Ovary (tissue), 7 donors: ENCODE measurements at regions not wholly inside any gene's neighbourhood (a gene's known extent, or its start where the extent isn't known, plus 50 kb on each side); places are given as distances from the start of the nearest gene placed in this dataset.

Experiments used
- DNase-seq, 5 donors: peaks; one replicate each; pipeline ENCODE4 v3.0.0-alpha.2; 2019 to 2020
- H3K27ac ChIP-seq, 2 donors: fragments of 200-600 bp; one replicate each; pipeline versions ENCODE4 v1.5.1 to v1.8.0; 2019 to 2022
- H3K27me3 ChIP-seq: fragments of 200-600 bp; one replicate; pipeline ENCODE4 v1.8.0; 2022
- H3K36me3 ChIP-seq: fragments of 200-600 bp; sonication (generic); one replicate; pipeline ENCODE4 v1.5.1; 2019
- H3K4me1 ChIP-seq: one replicate; pipeline ENCODE4 v1.8.1; 2013; ENCODE audit warnings: mild to moderate bottlenecking, moderate library complexity; ENCODE audit not compliant: insufficient read depth
- H3K4me3 ChIP-seq: fragments of 200-600 bp; sonication (generic); one replicate; pipeline ENCODE4 v1.5.1; 2017
- H3K9me3 ChIP-seq, 2 donors: fragments of 200-600 bp in 1 of 2; sonication (generic) in 1 of 2; one replicate each; pipeline versions ENCODE4 v1.5.1 to v1.8.1; 2013 to 2019; ENCODE audit warnings: mild to moderate bottlenecking in 1 of 2, moderate library complexity in 1 of 2
- CTCF ChIP-seq, 3 donors: fragments of 450-650 bp in 2 of 3; fragments of 200-600 bp in 1 of 3; IDR thresholded peaks; one replicate each; pipeline versions ENCODE4 v1.5.1 to v1.8.0; 2016 to 2022; ENCODE audit warnings: antibody characterized with exemption in 3 of 3, mild to moderate bottlenecking in 1 of 3
- EP300 ChIP-seq: sonication (generic); formaldehyde crosslinking; IDR thresholded peaks from one replicate; pipeline ENCODE4 v1.6.1; 2017; ENCODE audit warnings: antibody characterized with exemption
- POLR2A ChIP-seq: fragments of 450-650 bp; IDR thresholded peaks from one replicate; pipeline ENCODE4 v1.6.1; 2017; ENCODE audit warnings: antibody characterized with exemption, mild to moderate bottlenecking, moderate library complexity
- WGBS, 3 donors: extraction: QIAGEN DNeasy Blood & Tissue Kit in 1 of 3; methylation state at CpG; one replicate each; pipeline versions ENCODE4 v1.1.5 to v1.1.7; 2013 to 2017; 5-methylcytosine and 5-hydroxymethylcytosine counted together
- intact Hi-C, 4 donors: fragments of 100-400 bp; cut with DNase I; formaldehyde crosslinking; loops; one replicate each; pipeline versions ENCODE4 v1.11.0 to v1.15.1; 2022 to 2023
- donor health status: DM: no; HTN: no; CAD: no; lungs with moderate emphysema.
- donor health status: DM: no; HTN: no; CAD: no.
- donor health status: Bipolar disorder and iron deficiency.
- donor health status: DM: no; HTN: no; CAD: no.
- donor health status: DM: yes; HTN: yes; CAD: no.

- no peak overlapping the region for H3K27ac ChIP-seq
- intact Hi-C loops = no loop called here
- no peak overlapping the region for H3K4me3 ChIP-seq
- no peak for DNase-seq
- H3K4me1 ChIP-seq = no peaks in the 10 kb centered on the region
- H3K9me3 ChIP-seq = no peaks in the 10 kb centered on the region
- H3K36me3 ChIP-seq = no peaks in the 10 kb centered on the region
- no peaks in the 10 kb centered on the region for H3K27me3 ChIP-seq
- 42 to 55% (median 52%) methylated on average over 1 of the region's 1 CpG for WGBS, 3 donors
- TF ChIP-seq CTCF (IDR thresholded peaks at IDR 0.05) (no peak), POLR2A (no peak), EP300 (no peak)
These were observed 335.3 kb upstream of the NECTIN3 start for GRCh38 chr3:110736332-110736731.

GRCh38 chr3:110738531-110738930 lies 333.1 kb upstream of the NECTIN3 start:
- no peak for TF ChIP-seq POLR2A
- no peak for TF ChIP-seq EP300
- TF ChIP-seq CTCF (IDR thresholded peaks at IDR 0.05) = no peak
- H3K27me3 ChIP-seq = no peaks in the 10 kb centered on the region
- WGBS, 3 donors = 90 to 96% (median 95%) methylated on average over 1 of the region's 1 CpG
- H3K9me3 ChIP-seq = no peaks in the 10 kb centered on the region
- intact Hi-C loops = no loop called here
- DNase-seq = no peak
- H3K27ac ChIP-seq = no peak overlapping the region
- H3K4me3 ChIP-seq = no peak overlapping the region
- H3K36me3 ChIP-seq = no peaks in the 10 kb centered on the region
- no peaks in the 10 kb centered on the region for H3K4me1 ChIP-seq

GRCh38 chr3:110741891-110742290 lies 329.7 kb upstream of the NECTIN3 start:
- TF ChIP-seq EP300 = no peak
- TF ChIP-seq CTCF (IDR thresholded peaks at IDR 0.05) = no peak
- TF ChIP-seq POLR2A = no peak
- DNase-seq = no peak
- Histone ChIP-seq H3K9me3 (no peaks in the 10 kb centered on the region), H3K27ac (no peak overlapping the region), H3K27me3 (no peaks in the 10 kb centered on the region), H3K4me3 (no peak overlapping the region), H3K4me1 (no peaks in the 10 kb centered on the region), H3K36me3 (no peaks in the 10 kb centered on the region)
- WGBS, 3 donors = 62 to 65% (median 64%) methylated on average over 3 of the region's 3 CpGs
- intact Hi-C loops = no loop called here

- 64 to 68% (median 65%) methylated on average over 1 of the region's 1 CpG for WGBS, 3 donors
- Histone ChIP-seq H3K27ac (no peak overlapping the region), H3K4me3 (no peak overlapping the region), H3K36me3 (no peaks in the 10 kb centered on the region), H3K9me3 (no peaks in the 10 kb centered on the region), H3K4me1 (no peaks in the 10 kb centered on the region), H3K27me3 (no peaks in the 10 kb centered on the region)
- intact Hi-C loops = no loop called here
- no peak for TF ChIP-seq CTCF (IDR thresholded peaks at IDR 0.05)
- TF ChIP-seq EP300 = no peak
- no peak for TF ChIP-seq POLR2A
- DNase-seq = no peak
These were observed 328.4 kb upstream of the NECTIN3 start for GRCh38 chr3:110743202-110743601.

- H3K9me3 ChIP-seq = no peaks in the 10 kb centered on the region
- DNase-seq = no peak
- H3K27me3 ChIP-seq = no peaks in the 10 kb centered on the region
- no peaks in the 10 kb centered on the region for H3K36me3 ChIP-seq
- H3K27ac ChIP-seq = no peak overlapping the region
- H3K4me3 ChIP-seq = no peak overlapping the region
- H3K4me1 ChIP-seq = no peaks in the 10 kb centered on the region
- intact Hi-C loops = no loop called here
- TF ChIP-seq CTCF (IDR thresholded peaks at IDR 0.05) = no peak
- TF ChIP-seq POLR2A = no peak
- no peak for TF ChIP-seq EP300
These were observed 327.6 kb upstream of the NECTIN3 start for GRCh38 chr3:110743984-110744383.
